Astrocyte (in vitro differentiated cells and primary cell): ENCODE measurements at regions not wholly inside any gene's neighbourhood (a gene's known extent, or its start where the extent isn't known, plus 50 kb on each side); places are given as distances from the start of the nearest gene placed in this dataset.

ENCODE experiments used
- CTCF ChIP-seq: IDR thresholded peaks from 2 replicates; pipeline ENCODE4 v1.5.1; 2011; ENCODE audit warnings: low read depth, mild to moderate bottlenecking, inconsistent platforms, low read length, moderate library complexity; ENCODE audit not compliant: insufficient read depth
- EZH2 ChIP-seq: IDR thresholded peaks from 2 replicates; pipeline ENCODE4 v1.6.1; 2012; ENCODE audit warnings: mild to moderate bottlenecking, low read length, inconsistent platforms; ENCODE audit not compliant: insufficient read depth

DNA sequence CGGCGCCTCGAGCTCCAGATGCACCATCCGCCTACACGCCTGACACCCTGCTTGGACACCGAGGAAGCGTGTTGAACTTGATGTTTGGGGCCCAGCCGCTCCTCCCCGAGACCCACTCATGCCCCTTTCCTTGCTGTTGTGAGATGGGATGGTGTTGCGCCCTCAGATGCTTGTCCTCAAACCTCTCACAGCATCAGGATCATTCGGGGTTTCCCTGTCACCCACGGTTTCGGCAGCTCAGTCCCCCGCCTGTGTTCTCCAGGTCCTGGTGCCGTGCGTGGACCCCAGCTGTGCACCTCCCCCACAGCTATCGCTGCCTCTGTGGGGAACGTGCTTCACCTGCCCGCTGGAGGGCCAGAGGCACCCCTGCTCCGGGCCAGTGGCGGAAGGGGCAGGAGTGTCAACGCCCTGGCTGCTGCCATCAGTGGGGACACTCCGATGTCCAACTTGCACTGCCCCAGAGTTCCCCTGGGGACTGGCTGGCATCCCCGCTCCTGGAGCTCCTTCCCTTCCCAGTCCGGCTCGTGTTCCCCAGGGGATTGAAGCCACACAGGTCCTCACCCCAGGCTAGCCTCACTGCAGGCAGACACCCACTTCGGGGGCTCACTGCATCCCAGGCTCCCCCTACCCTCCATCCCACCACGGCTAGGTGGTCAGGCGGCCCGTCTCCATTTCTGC, 82.3 kb upstream of the ADRA2C start:
- TF ChIP-seq CTCF, result no peak
- no peak for TF ChIP-seq EZH2
